ENCODE measurements at regions not wholly inside any gene's neighbourhood (a gene's known extent, or its start where the extent isn't known, plus 50 kb on each side); places are given as distances from the start of the nearest gene placed in this dataset.

DNA sequence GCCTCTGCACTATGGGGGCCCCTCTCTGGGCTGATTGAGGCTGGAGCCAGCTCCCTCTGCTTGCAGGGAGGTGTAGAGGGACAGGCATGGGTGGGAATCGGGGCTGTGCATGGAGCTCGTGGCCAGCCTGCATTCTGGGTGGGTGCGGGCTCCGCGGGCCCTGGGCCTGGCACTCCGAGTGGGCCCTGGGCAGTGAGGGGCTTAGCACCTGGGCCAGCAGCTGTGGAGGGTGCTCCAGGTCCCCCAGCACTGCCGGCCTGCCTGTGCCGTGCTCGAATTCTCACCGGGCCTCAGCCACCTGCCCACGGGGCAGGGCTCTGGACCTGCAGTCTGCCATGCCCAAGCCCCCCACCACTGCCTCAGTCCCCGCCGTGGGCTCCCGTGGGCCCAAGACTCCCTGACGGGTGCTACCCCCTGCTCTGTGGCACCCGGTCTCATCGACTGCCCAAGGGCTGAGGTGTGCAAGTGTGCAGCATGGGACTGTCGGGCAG, 681.2 kb downstream of the PDHA2 start:
- no peak overlapping the region for H4K8ac ChIP-seq (ENCODE audit: low read depth, low read length)
- H3K36me3 ChIP-seq (ENCODE audit: control insufficient read depth in 1 of 2, insufficient read depth in 2 of 2, low read length in 2 of 2) = no peaks in the 10 kb centered on the region
- H3K23ac ChIP-seq (ENCODE audit: low read length) = no peak overlapping the region
- no peak overlapping the region for H3K4me3 ChIP-seq (ENCODE audit: low read depth, low read length)
- H3K14ac ChIP-seq (ENCODE audit: low read length) = no peak overlapping the region
- H2AFZ ChIP-seq (ENCODE audit: insufficient read depth, low read length, poor library complexity) = no peak overlapping the region
- peaks cover 7% of the 10 kb centered on the region for H3K9me3 ChIP-seq (ENCODE audit: insufficient read depth, low read depth, low read length)
- no peaks in the 10 kb centered on the region for H3K79me2 ChIP-seq (ENCODE audit: control insufficient read depth, insufficient read depth, low read length, poor library complexity)
- no peak overlapping the region for H2BK120ac ChIP-seq (ENCODE audit: insufficient read depth, low read length, poor library complexity)
- H3K18ac ChIP-seq (ENCODE audit: low read length) = no peak overlapping the region
- no peak overlapping the region for H3K9ac ChIP-seq (ENCODE audit: low read length)
- no peak overlapping the region for H4K12ac ChIP-seq (ENCODE audit: low read depth, low read length)
- H3K27ac ChIP-seq (ENCODE audit: low read depth, low read length) = no peak overlapping the region
- no CpG with 5 or more reads among the region's 18 CpGs for WGBS (ENCODE audit: extremely low coverage, insufficient coverage, insufficient read length)
- H2BK5ac ChIP-seq (ENCODE audit: low read depth, low read length, poor library complexity) = no peak overlapping the region
- H3K79me1 ChIP-seq (ENCODE audit: low read length) = no peaks in the 10 kb centered on the region
- no peak overlapping the region for H2BK12ac ChIP-seq (ENCODE audit: low read length)
- H2AK5ac ChIP-seq (ENCODE audit: low read length) = no peak overlapping the region
- no peak for DNase-seq
- H3K4ac ChIP-seq (ENCODE audit: low read depth, low read length) = no peak overlapping the region
- H3K4me2 ChIP-seq (ENCODE audit: low read length) = no peak overlapping the region
- H4K91ac ChIP-seq (ENCODE audit: low read depth, low read length) = no peak overlapping the region
- no peaks in the 10 kb centered on the region for H3K27me3 ChIP-seq (ENCODE audit: insufficient read depth, low read length)
- H3K4me1 ChIP-seq (ENCODE audit: control insufficient read depth in 1 of 2, insufficient read depth in 2 of 2, low read length in 2 of 2) = no peaks in the 10 kb centered on the region

DNA sequence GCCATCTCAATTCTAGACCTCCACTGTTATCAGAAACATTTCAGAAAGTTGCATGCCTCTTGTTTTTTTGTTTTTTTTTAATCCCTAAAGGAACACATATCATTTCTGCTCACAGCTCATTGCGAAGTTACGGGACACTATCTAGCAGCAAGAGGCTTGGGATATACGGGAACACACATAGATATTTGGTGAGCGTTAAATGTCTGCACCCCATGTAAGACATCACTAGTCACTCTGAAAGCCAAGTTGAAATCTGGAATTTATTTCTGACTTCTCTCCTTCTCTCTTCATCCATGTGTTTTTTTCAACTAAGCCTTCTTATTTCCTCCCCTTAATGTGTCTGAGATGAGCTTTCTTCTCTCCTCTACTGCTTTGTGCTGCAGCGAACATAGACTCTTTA, 683.7 kb downstream of the PDHA2 start:
- DNase-seq = no peak
- Histone ChIP-seq H3K4ac (ENCODE audit: low read depth, low read length) (no peak overlapping the region), H3K27me3 (ENCODE audit: insufficient read depth, low read length) (no peaks in the 10 kb centered on the region), H3K9ac (ENCODE audit: low read length) (no peak overlapping the region), H3K14ac (ENCODE audit: low read length) (no peak overlapping the region), H3K18ac (ENCODE audit: low read length) (no peak overlapping the region), H3K9me3 (ENCODE audit: insufficient read depth, low read depth, low read length) (peaks cover 7% of the 10 kb centered on the region), H3K4me3 (ENCODE audit: low read depth, low read length) (no peak overlapping the region), H2BK5ac (ENCODE audit: low read depth, low read length, poor library complexity) (no peak overlapping the region), H2BK12ac (ENCODE audit: low read length) (no peak overlapping the region), H2BK120ac (ENCODE audit: insufficient read depth, low read length, poor library complexity) (no peak overlapping the region), H3K4me2 (ENCODE audit: low read length) (no peak overlapping the region), H3K36me3 (ENCODE audit: control insufficient read depth in 1 of 2, insufficient read depth in 2 of 2, low read length in 2 of 2) (no peaks in the 10 kb centered on the region), H4K8ac (ENCODE audit: low read depth, low read length) (no peak overlapping the region), H4K12ac (ENCODE audit: low read depth, low read length) (no peak overlapping the region), H3K4me1 (ENCODE audit: control insufficient read depth in 1 of 2, insufficient read depth in 2 of 2, low read length in 2 of 2) (no peaks in the 10 kb centered on the region), H4K91ac (ENCODE audit: low read depth, low read length) (no peak overlapping the region), H2AK5ac (ENCODE audit: low read length) (no peak overlapping the region), H3K23ac (ENCODE audit: low read length) (no peak overlapping the region), H3K79me2 (ENCODE audit: control insufficient read depth, insufficient read depth, low read length, poor library complexity) (no peaks in the 10 kb centered on the region), H3K27ac (ENCODE audit: low read depth, low read length) (no peak overlapping the region), H3K79me1 (ENCODE audit: low read length) (no peaks in the 10 kb centered on the region), H2AFZ (ENCODE audit: insufficient read depth, low read length, poor library complexity) (no peak overlapping the region)
- no CpG with 5 or more reads among the region's 5 CpGs for WGBS (ENCODE audit: extremely low coverage, insufficient coverage, insufficient read length)

DNA sequence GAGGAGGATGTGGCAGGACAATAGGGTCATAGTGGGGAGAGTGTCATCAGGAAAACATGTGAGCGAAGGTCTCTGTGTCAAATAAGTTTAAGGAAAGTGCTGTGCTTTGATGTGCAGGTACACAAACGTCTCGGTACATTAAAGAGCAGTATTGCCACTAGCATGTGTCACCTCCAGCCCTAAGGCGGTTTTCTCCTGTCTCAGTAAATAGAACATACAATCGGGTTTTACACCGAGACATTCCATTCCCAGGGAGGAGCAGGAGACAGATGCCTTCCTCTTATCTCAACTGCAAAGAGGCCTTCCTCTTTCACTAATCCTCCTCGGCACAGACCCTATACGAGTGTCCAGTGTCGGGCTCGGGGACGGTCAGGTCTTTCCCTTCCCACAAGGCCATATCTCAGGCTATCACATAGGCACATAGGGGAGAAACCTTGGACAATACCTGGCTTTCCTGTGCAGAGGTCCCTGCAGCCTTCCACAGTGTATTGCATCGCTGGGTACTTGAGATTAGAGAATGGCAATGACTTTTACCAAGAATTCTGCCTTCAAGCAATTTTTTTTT, 684.5 kb downstream of the PDHA2 start:
- Histone ChIP-seq H2BK12ac (ENCODE audit: low read length) (no peak overlapping the region), H2AK5ac (ENCODE audit: low read length) (no peak overlapping the region), H3K9ac (ENCODE audit: low read length) (no peak overlapping the region), H3K79me1 (ENCODE audit: low read length) (no peaks in the 10 kb centered on the region), H4K8ac (ENCODE audit: low read depth, low read length) (no peak overlapping the region), H3K4me2 (ENCODE audit: low read length) (no peak overlapping the region), H3K4ac (ENCODE audit: low read depth, low read length) (no peak overlapping the region), H3K14ac (ENCODE audit: low read length) (no peak overlapping the region), H3K4me3 (ENCODE audit: low read depth, low read length) (no peak overlapping the region), H2BK5ac (ENCODE audit: low read depth, low read length, poor library complexity) (no peak overlapping the region), H2BK120ac (ENCODE audit: insufficient read depth, low read length, poor library complexity) (no peak overlapping the region), H4K12ac (ENCODE audit: low read depth, low read length) (no peak overlapping the region), H3K4me1 (ENCODE audit: control insufficient read depth in 1 of 2, insufficient read depth in 2 of 2, low read length in 2 of 2) (no peaks in the 10 kb centered on the region), H3K27ac (ENCODE audit: low read depth, low read length) (no peak overlapping the region), H3K9me3 (ENCODE audit: insufficient read depth, low read depth, low read length) (peaks cover 7% of the 10 kb centered on the region), H2AFZ (ENCODE audit: insufficient read depth, low read length, poor library complexity) (no peak overlapping the region), H3K36me3 (ENCODE audit: control insufficient read depth in 1 of 2, insufficient read depth in 2 of 2, low read length in 2 of 2) (no peaks in the 10 kb centered on the region), H3K79me2 (ENCODE audit: control insufficient read depth, insufficient read depth, low read length, poor library complexity) (no peaks in the 10 kb centered on the region), H3K27me3 (ENCODE audit: insufficient read depth, low read length) (no peaks in the 10 kb centered on the region), H3K18ac (ENCODE audit: low read length) (no peak overlapping the region), H4K91ac (ENCODE audit: low read depth, low read length) (no peak overlapping the region), H3K23ac (ENCODE audit: low read length) (no peak overlapping the region)
- DNase-seq = peak; percentile 9 to 37
- no CpG with 5 or more reads among the region's 12 CpGs for WGBS (ENCODE audit: extremely low coverage, insufficient coverage, insufficient read length)

DNA sequence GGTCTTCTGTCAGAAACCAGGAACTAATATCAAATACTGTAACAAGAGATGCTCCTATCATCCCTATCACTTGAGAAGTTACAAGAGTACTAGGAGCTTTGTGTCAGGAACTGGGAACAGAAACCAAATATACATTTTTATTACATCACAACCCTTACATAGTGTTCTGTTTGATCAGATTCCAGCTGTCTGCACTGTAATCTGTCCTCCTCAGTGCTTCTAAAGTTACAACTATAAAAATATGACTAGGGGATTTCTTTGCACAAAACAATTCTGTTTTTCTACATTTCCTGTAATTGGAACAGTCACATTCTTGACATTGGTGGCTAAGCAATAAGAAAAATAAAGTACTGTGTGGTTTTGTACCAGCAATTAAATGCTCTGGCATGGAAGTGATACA, 686.0 kb downstream of the PDHA2 start:
- Histone ChIP-seq H4K8ac (ENCODE audit: low read depth, low read length) (no peak overlapping the region), H4K12ac (ENCODE audit: low read depth, low read length) (no peak overlapping the region), H3K23ac (ENCODE audit: low read length) (no peak overlapping the region), H3K14ac (ENCODE audit: low read length) (no peak overlapping the region), H3K79me2 (ENCODE audit: control insufficient read depth, insufficient read depth, low read length, poor library complexity) (no peaks in the 10 kb centered on the region), H2BK120ac (ENCODE audit: insufficient read depth, low read length, poor library complexity) (no peak overlapping the region), H3K4ac (ENCODE audit: low read depth, low read length) (no peak overlapping the region), H3K9ac (ENCODE audit: low read length) (no peak overlapping the region), H3K27me3 (ENCODE audit: insufficient read depth, low read length) (no peaks in the 10 kb centered on the region), H3K4me1 (ENCODE audit: control insufficient read depth in 1 of 2, insufficient read depth in 2 of 2, low read length in 2 of 2) (no peaks in the 10 kb centered on the region), H2BK12ac (ENCODE audit: low read length) (no peak overlapping the region), H3K4me2 (ENCODE audit: low read length) (no peak overlapping the region), H3K18ac (ENCODE audit: low read length) (no peak overlapping the region), H2BK5ac (ENCODE audit: low read depth, low read length, poor library complexity) (no peak overlapping the region), H3K27ac (ENCODE audit: low read depth, low read length) (no peak overlapping the region), H3K9me3 (ENCODE audit: insufficient read depth, low read depth, low read length) (peaks cover 6% of the 10 kb centered on the region), H4K91ac (ENCODE audit: low read depth, low read length) (no peak overlapping the region), H2AK5ac (ENCODE audit: low read length) (no peak overlapping the region), H3K4me3 (ENCODE audit: low read depth, low read length) (no peak overlapping the region), H3K36me3 (ENCODE audit: control insufficient read depth in 1 of 2, insufficient read depth in 2 of 2, low read length in 2 of 2) (no peaks in the 10 kb centered on the region), H2AFZ (ENCODE audit: insufficient read depth, low read length, poor library complexity) (no peak overlapping the region), H3K79me1 (ENCODE audit: low read length) (no peaks in the 10 kb centered on the region)
- no peak for DNase-seq

All from trophoblast cell (in vitro differentiated cells and primary cell).